ENCODE measurements at regions not wholly inside any gene's neighbourhood (a gene's known extent, or its start where the extent isn't known, plus 50 kb on each side); places are given as distances from the start of the nearest gene placed in this dataset.

DNA sequence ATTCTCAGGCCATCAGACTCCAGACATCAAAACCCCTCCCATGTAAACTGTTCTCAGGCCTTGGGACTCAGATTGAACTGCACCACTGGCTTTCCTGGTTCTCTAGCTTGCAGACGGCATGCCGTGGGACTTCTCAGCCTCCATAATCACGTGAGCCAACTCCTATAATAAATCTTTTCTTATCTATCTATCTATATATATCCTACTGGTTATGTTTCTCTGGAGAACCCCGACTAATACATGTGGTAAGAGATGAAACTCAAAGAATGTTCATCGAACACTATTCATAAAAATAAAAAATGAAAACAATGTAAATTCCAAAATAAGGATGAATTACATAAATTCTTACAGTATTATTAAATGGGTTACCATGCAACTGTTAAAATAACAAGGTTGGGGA is 84.5 kb upstream of the NTRK3 start:
- Mint-ChIP-seq H3K4me1 (ENCODE audit: low read depth) (peaks cover 14% of the 10 kb centered on the region), H3K27me3 (ENCODE audit: insufficient read depth) (no peaks in the 10 kb centered on the region; the same call in none of the 2 replicates), H3K9me3 (peaks cover 5% of the 10 kb centered on the region), H3K4me3 (no peak overlapping the region), H3K27ac (0 out of 2 replicates have a peak overlapping the region, but pooled peaks have one; percentile 29), H3K36me3 (ENCODE audit: low read depth) (no peaks in the 10 kb centered on the region)
- no peak for DNase-seq
- TF ChIP-seq, protein P1, sequence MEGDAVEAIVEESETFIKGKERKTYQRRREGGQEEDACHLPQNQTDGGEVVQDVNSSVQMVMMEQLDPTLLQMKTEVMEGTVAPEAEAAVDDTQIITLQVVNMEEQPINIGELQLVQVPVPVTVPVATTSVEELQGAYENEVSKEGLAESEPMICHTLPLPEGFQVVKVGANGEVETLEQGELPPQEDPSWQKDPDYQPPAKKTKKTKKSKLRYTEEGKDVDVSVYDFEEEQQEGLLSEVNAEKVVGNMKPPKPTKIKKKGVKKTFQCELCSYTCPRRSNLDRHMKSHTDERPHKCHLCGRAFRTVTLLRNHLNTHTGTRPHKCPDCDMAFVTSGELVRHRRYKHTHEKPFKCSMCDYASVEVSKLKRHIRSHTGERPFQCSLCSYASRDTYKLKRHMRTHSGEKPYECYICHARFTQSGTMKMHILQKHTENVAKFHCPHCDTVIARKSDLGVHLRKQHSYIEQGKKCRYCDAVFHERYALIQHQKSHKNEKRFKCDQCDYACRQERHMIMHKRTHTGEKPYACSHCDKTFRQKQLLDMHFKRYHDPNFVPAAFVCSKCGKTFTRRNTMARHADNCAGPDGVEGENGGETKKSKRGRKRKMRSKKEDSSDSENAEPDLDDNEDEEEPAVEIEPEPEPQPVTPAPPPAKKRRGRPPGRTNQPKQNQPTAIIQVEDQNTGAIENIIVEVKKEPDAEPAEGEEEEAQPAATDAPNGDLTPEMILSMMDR (IDR thresholded peaks at IDR 0.05): no peak

DNA sequence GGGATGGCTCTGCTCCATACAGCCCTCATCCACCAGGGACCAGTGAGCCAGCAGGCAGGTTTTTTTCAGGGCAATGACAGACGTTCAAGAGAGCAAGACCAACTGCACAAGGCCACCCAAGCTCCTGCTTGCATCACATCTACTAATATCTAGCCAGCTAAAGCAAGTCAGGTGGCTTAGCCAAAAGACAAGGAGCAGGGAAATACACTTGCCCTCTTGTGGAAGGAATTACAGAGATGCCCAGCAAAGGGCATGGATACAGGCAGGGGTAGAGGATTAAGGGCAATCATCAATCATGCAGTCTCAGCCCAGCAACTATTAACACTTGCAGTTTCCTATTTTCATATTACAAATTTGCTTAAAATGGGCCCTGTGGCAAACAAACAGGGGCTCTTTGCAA is 81.5 kb upstream of the NTRK3 start:
- Mint-ChIP-seq H3K4me3 (no peak overlapping the region), H3K27ac (no peak overlapping the region), H3K36me3 (ENCODE audit: low read depth) (no peaks in the 10 kb centered on the region), H3K4me1 (ENCODE audit: low read depth) (peaks cover 35% of the 10 kb centered on the region), H3K9me3 (peaks cover 5% of the 10 kb centered on the region), H3K27me3 (ENCODE audit: insufficient read depth) (no peaks in the 10 kb centered on the region; the same call in none of the 2 replicates)
- DNase-seq: no peak
- TF ChIP-seq, protein P1 (IDR thresholded peaks at IDR 0.05): peak; percentile 57

DNA sequence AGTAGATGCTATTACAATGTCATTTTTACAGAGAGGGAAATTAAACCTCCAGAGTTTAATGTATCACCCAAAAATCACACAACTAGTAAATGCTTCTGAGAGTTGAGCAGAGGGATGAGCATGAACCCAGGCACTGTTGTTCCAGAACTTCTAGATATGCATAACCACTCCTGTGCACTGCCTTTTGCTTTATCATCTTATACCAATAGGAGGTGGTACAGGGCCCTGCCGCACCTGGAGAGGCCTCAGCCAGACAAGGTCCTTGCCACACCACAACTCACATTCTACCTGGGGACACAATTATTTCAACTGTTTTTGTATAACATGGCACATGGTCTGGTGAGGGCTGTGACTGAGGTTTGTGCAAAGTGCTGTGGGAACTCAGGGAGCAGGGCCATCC is 78.5 kb upstream of the NTRK3 start:
- Mint-ChIP-seq H3K4me3 (no peak overlapping the region), H3K4me1 (ENCODE audit: low read depth) (peaks cover 22% of the 10 kb centered on the region), H3K27me3 (ENCODE audit: insufficient read depth) (no peaks in the 10 kb centered on the region; the same call in none of the 2 replicates), H3K9me3 (no peaks in the 10 kb centered on the region; the same call in 1 of the 2 replicates), H3K27ac (peak overlapping the region; percentile 34; the same call in 1 of the 2 replicates), H3K36me3 (ENCODE audit: low read depth) (no peaks in the 10 kb centered on the region)
- TF ChIP-seq, protein P1 (IDR thresholded peaks at IDR 0.05): no peak
- no peak for DNase-seq

DNA sequence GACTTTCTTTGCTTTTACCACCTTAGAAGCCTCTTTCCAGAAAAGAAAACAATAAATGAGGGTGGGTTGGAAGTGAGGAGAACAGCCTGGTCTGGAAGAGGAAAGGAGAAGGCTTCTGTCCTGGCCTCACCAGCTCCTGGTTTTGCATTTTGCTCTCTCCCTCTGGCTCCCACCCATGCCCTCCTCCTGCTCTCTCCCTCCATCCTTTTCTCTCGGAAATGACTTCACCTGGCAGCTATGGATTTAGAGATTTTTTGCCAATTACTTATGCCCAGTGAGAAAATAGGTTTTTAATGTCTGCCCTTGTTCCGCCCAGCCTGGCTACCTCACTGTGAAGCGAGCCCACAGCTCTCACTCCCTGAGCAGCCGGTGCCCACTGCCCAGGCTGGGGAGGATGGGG is 77.9 kb upstream of the NTRK3 start:
- no peaks in the 10 kb centered on the region; the same call in none of the 2 replicates for H3K27me3 Mint-ChIP-seq (ENCODE audit: insufficient read depth)
- TF ChIP-seq, protein P1 (IDR thresholded peaks at IDR 0.05): no peak
- no peaks in the 10 kb centered on the region; the same call in 1 of the 2 replicates for H3K9me3 Mint-ChIP-seq

DNA sequence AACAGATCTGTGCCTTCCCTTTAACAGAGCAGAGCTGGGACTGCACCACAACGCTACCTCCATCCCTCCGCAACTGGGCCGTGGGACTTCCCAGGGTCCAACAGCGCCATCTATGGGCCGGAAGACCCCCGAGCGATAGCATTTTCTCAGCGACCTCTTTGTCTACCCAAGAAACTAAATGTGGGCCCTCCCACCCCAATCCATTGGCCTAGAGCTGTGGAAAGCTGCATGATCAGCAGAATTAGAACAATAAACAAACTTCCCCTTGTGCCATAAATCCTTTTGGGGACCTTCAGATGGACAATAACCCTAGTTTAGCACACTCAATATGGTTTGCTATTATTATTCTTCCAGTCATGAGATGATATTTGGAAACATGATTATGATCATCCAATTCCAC is 74.8 kb upstream of the NTRK3 start:
- TF ChIP-seq, protein P1 (IDR thresholded peaks at IDR 0.05): peak; percentile 65
- Mint-ChIP-seq H3K27me3 (ENCODE audit: insufficient read depth) (peaks cover 3% of the 10 kb centered on the region), H3K4me3 (no peak overlapping the region), H3K27ac (no peak overlapping the region), H3K9me3 (peaks cover 3% of the 10 kb centered on the region; the same call in 1 of the 2 replicates), H3K4me1 (ENCODE audit: low read depth) (peaks cover 22% of the 10 kb centered on the region), H3K36me3 (ENCODE audit: low read depth) (no peaks in the 10 kb centered on the region)
- no peak for DNase-seq

More for the DNA sequence above, 77.9 kb upstream of the NTRK3 start:
- Mint-ChIP-seq H3K36me3 (ENCODE audit: low read depth) (no peaks in the 10 kb centered on the region), H3K4me3 (peak overlapping the region; percentile 21; the same call in 1 of the 2 replicates), H3K27ac (peak overlapping the region; percentile 34), H3K4me1 (ENCODE audit: low read depth) (peaks cover 22% of the 10 kb centered on the region)
- peak; percentile 60 for DNase-seq

Measured in HFFc6 (cell line).